CD4-positive, alpha-beta T cell treated with Interleukin-17A for 1 hour (primary cell): ENCODE measurements at regions not wholly inside any gene's neighbourhood (a gene's known extent, or its start where the extent isn't known, plus 50 kb on each side); places are given as distances from the start of the nearest gene placed in this dataset.
"Not testable (repeated sequence)": the region's sequence is repeated elsewhere in the genome, so short reads cannot be mapped to it uniquely, and the experiment has no call there.

Source experiments
- DNase-seq: peaks from one replicate; pipeline ENCODE4 v3.0.0-alpha.2; 2020

- no peak for DNase-seq
Measured at GRCh38 chr7:32222251-32222900, 152.2 kb upstream of the PDE1C start.

DNA sequence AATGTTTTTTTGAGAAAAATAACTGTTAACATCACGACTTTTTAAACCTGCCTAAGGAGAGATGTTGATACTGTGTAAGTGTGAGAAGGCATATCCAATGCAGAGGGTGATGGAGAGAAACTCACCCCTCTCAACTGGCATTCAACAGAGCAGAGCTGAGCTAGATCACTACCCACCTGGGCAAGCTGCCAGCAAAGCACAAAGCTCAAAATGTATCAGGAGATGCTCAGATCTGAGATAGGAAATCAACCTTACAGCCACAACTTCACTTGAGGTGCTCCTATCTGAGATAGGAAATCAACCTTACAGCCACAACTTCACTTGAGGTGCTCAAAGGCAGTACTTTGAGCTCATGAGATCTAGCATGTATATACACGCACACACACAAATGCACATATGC, 151.5 kb upstream of the PDE1C start:
- DNase-seq, result no peak

- DNase-seq, result no peak
Measured at GRCh38 chr7:32221056-32221455, 150.8 kb upstream of the PDE1C start.

GRCh38 chr7:32219831-32220230, 149.6 kb upstream of the PDE1C start:
- not testable (repeated sequence) for DNase-seq

DNA sequence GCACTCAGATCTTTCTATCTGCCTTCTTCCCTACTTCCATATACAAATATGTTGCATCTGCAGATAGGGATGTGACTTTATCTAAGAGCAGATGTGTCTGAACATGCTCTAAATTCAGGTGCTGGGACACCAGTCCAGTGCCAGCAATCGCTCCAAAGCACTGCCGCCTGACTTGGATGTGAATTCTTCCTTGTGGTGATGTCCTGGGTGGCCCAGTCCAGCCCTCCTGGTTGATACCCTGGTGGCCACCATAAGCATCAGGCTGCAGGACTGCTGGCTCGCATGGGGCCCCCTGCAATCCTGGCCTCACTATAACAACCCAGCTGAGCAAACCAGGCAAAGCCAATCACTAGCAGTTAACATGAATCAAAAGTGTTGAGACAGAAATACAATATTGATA, 149.2 kb upstream of the PDE1C start:
- no peak for DNase-seq

DNA sequence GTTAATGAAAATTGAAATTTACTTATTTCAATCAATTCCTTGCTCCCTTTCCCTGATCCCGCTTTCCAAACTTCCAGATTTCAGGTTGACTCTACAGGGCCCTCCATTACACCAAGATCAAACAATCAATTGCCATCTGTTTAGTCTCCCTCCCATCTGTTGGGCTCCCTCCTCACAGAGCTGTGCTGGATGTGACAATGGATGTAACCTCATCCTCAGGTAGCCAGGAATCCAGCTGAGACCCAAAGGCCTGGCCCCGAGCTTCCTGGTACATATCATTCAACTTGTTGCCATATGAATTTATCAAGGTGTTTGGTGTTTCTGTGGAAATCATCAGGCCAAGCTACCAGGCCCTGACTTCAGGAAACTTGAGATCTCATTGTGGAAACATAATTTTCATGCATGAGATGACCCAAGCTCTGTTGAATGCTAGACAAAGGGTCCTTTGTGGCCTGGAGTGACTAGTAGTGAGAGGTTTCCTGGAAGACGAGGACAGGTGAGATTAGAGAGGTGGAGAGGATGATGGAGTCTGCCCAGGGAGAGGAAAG, 148.6 kb upstream of the PDE1C start:
- no peak for DNase-seq

GRCh38 chr7:32218154-32218467, 147.9 kb upstream of the PDE1C start:
- no peak for DNase-seq

- DNase-seq, result no peak
Measured at GRCh38 chr7:32217341-32218153, 147.3 kb upstream of the PDE1C start.

DNA sequence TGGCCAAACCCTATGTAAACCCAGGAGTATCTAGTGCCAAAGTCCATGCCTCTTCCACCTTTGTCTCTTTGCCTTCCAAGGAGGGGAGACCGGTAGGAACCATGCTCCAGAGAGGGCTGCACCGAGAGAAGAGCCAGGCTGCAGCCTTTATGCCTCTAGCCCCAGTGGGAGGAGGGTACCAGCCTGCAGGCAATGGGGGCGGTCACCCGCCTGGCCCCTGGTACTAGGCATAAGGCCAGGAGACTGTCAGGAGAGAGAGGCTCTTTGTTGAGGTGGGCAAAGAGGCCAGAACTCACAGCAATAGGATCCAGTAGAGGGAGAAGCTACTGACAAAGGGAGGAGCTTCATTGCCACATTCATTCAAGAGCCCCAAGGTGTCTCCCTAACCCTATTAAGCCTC, 146.6 kb upstream of the PDE1C start:
- DNase-seq, result no peak

GRCh38 chr7:32215697-32216096, 145.5 kb upstream of the PDE1C start:
- no peak for DNase-seq

- DNase-seq, result no peak
Measured at GRCh38 chr7:32214913-32215312, 144.7 kb upstream of the PDE1C start.

- DNase-seq, result no peak
Measured at GRCh38 chr7:32212321-32212720, 142.1 kb upstream of the PDE1C start.

DNA sequence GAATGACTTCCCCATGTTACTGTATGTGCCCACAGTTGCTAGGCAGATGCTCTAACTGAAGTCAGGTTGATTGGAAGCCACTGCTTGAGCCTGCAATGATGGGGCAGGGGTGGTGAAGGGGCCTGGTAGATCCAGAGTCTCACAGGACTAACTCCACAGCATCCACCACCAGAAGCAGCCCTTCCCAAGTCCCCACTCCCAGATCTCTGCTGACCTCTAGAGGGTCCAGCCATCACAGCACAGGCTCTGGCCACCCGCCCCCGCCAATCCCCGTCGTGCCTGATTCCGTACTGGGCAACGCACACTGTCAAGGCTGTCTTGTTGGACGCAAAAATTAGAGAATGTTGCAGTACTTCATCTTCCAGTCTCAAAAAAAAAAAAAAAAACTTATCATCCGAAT, 136.8 kb upstream of the PDE1C start:
- no peak for DNase-seq

- DNase-seq, result no peak
Measured at GRCh38 chr7:32206488-32206887, 136.3 kb upstream of the PDE1C start.

DNA sequence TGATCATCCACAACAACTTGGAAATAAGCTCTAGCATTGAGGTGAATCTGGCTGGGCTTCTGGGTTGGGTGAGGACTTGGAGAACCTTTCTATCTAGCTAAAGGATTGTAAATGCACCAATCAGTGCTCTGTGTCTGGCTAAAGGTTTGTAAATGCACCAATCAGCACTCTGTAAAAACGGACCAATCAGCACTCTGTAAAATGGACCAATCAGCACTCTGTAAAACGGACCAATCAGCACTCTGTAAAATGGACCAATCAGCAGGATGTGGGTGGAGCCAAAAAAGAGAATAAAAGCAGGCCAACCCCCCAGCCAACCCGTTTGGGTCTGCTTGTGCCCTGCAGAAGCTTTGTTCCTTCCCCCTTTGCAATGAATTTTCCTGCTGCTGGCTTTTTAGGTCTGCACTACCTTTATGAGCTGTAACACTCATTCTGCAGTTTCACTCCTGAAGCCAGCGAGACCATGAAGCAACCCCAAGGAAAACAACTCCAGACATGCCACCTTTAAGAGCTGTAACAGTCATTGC, 135.2 kb upstream of the PDE1C start:
- DNase-seq, result not testable (repeated sequence)

- DNase-seq, result no peak
Measured at GRCh38 chr7:32204361-32205018, 134.3 kb upstream of the PDE1C start.

- no peak for DNase-seq
Measured at GRCh38 chr7:32200646-32201045, 130.4 kb upstream of the PDE1C start.

GRCh38 chr7:32194537-32194936, 124.3 kb upstream of the PDE1C start:
- no peak for DNase-seq

DNA sequence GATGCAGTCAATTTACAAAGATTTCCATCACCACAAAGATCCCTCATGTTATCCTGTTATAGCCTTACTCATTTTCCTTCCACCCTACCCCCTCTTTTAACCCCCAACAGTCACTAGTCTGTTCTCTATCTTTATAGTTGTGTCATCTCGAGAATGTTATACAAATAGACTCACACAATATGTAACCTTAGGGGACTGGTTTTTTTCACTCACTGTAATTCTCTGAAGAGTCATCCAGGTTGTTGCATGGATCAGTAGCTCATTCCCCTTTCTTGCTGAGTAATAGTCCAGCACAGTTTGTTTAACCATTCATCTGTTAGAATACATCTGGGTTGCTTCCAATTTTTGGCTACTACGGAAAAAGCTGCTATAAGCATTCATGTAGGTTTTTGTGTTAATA, 121.1 kb upstream of the PDE1C start:
- DNase-seq, result no peak

DNA sequence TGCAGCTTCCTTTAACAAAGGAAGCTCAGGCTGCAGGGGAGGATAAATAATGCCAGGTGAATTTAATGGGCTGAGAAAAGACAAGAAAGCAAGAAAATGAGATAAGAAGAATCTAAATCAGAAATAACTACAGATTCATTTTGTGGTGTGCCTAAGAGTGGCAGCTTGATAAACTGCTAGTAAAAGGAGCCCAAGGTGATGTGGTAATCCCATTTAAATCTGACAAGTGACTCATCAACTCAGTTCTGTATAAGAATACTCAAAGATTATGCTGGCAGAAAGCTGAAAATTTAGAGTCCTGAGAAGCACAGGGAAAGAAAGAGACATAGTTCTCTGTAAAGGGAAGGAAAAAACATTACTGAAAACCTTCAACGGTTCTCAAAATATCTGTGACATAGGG, 109.4 kb upstream of the PDE1C start:
- no peak for DNase-seq

GRCh38 chr7:32178677-32179366, 108.6 kb upstream of the PDE1C start:
- no peak for DNase-seq

GRCh38 chr7:32177232-32177631, 107.0 kb upstream of the PDE1C start:
- no peak for DNase-seq

GRCh38 chr7:32175099-32175498, 104.9 kb upstream of the PDE1C start:
- DNase-seq, result no peak
